HG02938 (cell line): ENCODE measurements at regions not wholly inside any gene's neighbourhood (a gene's known extent, or its start where the extent isn't known, plus 50 kb on each side); places are given as distances from the start of the nearest gene placed in this dataset.

Source experiments
- ATAC-seq: cut with Tn5 transposase; IDR thresholded peaks from one replicate; pipeline ENCODE4 v1.9.1; 2021; ENCODE audit warnings: mild to moderate bottlenecking, moderate library complexity; ENCODE audit not compliant: unreplicated experiment

- no peak for ATAC-seq
These were observed 52.0 kb upstream of the GLI2 start for GRCh38 chr2:120683701-120684100.

GRCh38 chr2:120684289-120685065, 51.2 kb upstream of the GLI2 start:
- no peak for ATAC-seq

GRCh38 chr2:120685066-120685973, 50.3 kb upstream of the GLI2 start:
- no peak for ATAC-seq
